Endothelial cell of hepatic sinusoid (primary cell): ENCODE measurements at regions not wholly inside any gene's neighbourhood (a gene's known extent, or its start where the extent isn't known, plus 50 kb on each side); places are given as distances from the start of the nearest gene placed in this dataset.

Experiments
- in situ Hi-C: cut with HindIII; loops from 2 replicates; pipeline ENCODE4 v1.10.0; 2017; ENCODE audit warnings: low sequenced_read_pairs

- in situ Hi-C loops: no loop called here
These were observed 146.9 kb upstream of the MRPS30 start for GRCh38 chr5:44661851-44662250.

GRCh38 chr5:44660251-44660650, 148.5 kb upstream of the MRPS30 start:
- in situ Hi-C loops: no loop called here

GRCh38 chr5:44659334-44659733, 149.4 kb upstream of the MRPS30 start:
- in situ Hi-C loops: no loop called here

GRCh38 chr5:44652674-44653073, 156.1 kb upstream of the MRPS30 start:
- in situ Hi-C loops: no loop called here

GRCh38 chr5:44646016-44646415, 162.7 kb upstream of the MRPS30 start:
- in situ Hi-C loops: no loop called here

- in situ Hi-C loops: no loop called here
These were observed 163.2 kb upstream of the MRPS30 start for GRCh38 chr5:44645502-44645901.

- in situ Hi-C loops: no loop called here
These were observed 164.1 kb upstream of the MRPS30 start for GRCh38 chr5:44644628-44645027.

- in situ Hi-C loops: no loop called here
These were observed 166.9 kb upstream of the MRPS30 start for GRCh38 chr5:44641820-44642219.

- in situ Hi-C loops: no loop called here
These were observed 167.7 kb upstream of the MRPS30 start for GRCh38 chr5:44640945-44641456.

GRCh38 chr5:44637916-44638869, 170.6 kb upstream of the MRPS30 start:
- in situ Hi-C loops: no loop called here

- in situ Hi-C loops: no loop called here
These were observed 176.4 kb upstream of the MRPS30 start for GRCh38 chr5:44632344-44632743.

- in situ Hi-C loops: no loop called here
These were observed 181.9 kb upstream of the MRPS30 start for GRCh38 chr5:44626846-44627245.

GRCh38 chr5:44622331-44622730, 186.4 kb upstream of the MRPS30 start:
- in situ Hi-C loops: no loop called here

- in situ Hi-C loops: no loop called here
These were observed 188.7 kb upstream of the MRPS30 start for GRCh38 chr5:44619875-44620610.

- in situ Hi-C loops: no loop called here
These were observed 193.9 kb upstream of the MRPS30 start for GRCh38 chr5:44614845-44615244.

- in situ Hi-C loops: no loop called here
These were observed 194.8 kb upstream of the MRPS30 start for GRCh38 chr5:44613936-44614335.

- in situ Hi-C loops: no loop called here
These were observed 202.8 kb upstream of the MRPS30 start for GRCh38 chr5:44605926-44606325.

- in situ Hi-C loops: no loop called here
These were observed 205.1 kb upstream of the MRPS30 start for GRCh38 chr5:44603496-44604272.

- in situ Hi-C loops: no loop called here
These were observed 185.5 kb upstream of the FGF10 start for GRCh38 chr5:44574678-44575077.

GRCh38 chr5:44568519-44568918, 179.3 kb upstream of the FGF10 start:
- in situ Hi-C loops: no loop called here

GRCh38 chr5:44565902-44566301, 176.7 kb upstream of the FGF10 start:
- in situ Hi-C loops: no loop called here
